NCI-H510A treated with DMSO at 0.1 percent for 48 hours (cell line): ENCODE measurements at regions not wholly inside any gene's neighbourhood (a gene's known extent, or its start where the extent isn't known, plus 50 kb on each side); places are given as distances from the start of the nearest gene placed in this dataset.

Source experiments
- DNase-seq: peaks from one replicate; lab custom pipeline; 2025; lab: John Stamatoyannopoulos, UW

DNA sequence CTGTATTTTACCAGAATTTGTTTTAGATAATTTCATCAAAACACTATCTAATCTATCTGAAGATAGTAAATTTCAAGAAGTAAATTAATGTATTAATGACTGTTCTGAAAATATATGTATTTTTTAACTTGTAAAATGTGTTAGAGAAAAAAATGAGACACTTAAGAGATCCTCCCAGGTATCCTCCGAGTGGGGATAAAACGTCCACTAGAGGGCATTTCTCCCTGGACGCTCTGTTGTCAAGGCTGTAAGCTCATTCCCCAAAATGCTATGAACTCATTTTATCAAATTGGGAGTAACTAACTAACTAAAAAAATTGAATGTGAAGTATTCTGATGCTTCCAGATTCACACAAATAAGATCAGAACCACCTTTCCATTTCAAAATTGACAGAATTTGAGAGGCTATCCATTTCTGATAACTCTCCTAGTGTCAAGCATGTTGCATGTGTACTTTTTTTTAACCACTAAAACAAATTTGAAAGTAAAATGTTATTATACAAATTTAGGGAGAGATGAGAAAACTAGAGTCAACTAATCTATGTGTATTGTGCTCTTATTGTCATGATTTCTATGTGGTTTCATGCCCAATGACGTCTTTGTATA, 337.3 kb upstream of the HS3ST1 start:
- DNase-seq, result peak; percentile 34

DNA sequence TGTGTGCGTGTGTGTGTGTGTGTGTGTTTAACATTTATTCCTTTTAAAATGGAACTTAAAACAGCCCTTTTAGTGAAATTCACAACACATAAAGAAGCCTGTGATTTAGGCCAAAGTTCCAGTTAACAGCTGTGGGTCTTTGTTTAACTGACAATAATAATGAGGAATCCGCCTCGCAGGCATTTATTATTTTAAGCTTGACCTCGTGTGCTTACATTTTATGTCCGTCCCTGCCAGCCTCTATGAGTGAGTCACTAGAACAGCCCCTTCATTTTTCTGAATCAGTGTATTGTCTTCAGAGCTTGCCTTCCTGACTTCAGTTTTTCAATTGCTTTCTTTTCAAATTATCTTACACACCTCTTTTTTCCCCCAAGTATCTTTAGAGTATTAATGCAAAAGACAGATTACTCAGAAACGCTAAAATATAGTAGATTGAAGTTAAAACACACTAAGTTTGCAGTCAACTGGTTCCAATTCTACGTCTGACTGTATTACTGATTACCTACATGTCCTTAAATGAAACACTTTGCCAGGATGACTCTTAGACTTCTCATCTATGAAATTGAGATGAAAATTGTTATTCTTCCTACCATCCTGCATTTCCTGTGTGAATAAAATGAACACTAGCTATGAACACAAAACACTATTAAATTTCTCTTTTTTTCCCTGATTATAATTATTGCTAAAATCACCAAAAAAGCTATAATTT, 319.6 kb upstream of the HS3ST1 start:
- no peak for DNase-seq

DNA sequence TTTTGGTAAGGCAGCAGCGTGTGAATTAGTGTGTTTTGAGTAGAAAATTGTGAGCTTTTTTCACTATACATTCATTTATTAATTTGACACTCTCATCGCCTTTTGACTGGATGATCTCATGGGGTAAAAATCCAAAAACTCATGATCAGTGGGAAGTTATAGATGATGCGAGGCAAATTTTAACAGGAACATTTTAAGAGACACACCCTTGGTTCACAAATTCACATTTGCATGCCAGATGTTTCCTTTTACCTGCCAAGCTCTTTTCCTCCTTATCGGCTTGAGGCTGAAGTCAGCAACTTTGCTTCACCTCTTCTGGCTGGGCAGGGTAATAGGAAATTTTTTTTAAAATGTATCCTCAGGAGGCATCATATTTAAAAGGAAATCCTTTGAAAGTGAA, 318.0 kb upstream of the HS3ST1 start:
- no peak for DNase-seq

DNA sequence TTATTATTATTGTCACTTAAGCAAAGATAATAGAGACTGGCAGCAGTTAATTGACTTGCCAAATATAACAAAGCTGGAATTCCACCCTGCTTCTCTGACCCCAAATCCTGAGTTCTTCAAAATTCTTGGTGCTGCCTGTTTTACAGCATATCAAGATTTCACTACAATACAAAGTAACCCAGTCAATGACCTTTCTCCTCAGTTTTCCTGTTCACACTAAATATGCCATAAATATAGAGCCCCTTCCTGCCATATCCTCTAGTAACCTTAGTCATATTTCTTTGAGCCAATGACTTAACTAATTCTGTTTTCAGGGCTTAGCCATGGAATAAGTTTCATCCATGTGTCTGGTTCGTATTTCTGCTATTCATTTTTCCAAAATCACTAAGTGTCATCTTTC, 315.3 kb upstream of the HS3ST1 start:
- DNase-seq, result no peak

DNA sequence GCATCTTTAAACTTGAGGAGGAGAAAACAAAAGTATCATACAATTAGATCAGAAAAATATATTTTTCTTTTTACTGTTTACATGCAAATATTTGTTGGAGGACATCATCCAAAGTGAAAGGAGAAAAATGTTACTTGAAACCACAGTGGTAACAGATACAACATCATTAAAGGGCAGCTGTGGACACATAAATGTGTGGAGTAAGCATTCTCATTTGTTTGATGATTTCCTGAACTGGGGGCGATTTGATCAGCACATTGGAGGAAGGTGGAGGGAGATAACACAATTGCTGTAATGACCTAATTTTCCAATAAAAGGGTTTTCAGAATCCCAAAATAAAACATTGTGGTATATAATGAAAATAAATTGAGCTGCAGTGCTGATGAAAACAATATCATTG, 314.5 kb upstream of the HS3ST1 start:
- peak; percentile 48 for DNase-seq

DNA sequence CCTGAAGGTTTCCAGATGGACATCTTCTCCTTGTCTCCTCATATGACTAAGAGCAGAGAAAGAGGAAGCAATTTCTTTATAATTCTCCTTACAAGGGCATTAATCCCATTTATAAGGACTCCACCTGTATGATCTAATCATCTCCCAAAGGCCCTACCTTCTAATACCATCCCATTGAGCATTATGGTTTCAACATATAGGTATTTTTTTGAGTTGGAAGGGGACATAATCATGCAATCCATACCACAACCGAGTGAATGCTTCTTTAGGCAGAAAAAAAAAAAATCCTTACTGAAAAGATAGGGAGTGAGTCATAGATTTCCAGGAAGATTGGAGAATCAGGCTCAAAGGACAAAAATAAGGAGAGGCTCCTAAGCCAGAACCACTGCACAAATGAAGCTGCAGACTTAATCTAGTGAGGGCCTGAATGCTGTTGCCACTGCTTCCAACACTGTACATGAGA, 312.5 kb upstream of the HS3ST1 start:
- no peak for DNase-seq

DNA sequence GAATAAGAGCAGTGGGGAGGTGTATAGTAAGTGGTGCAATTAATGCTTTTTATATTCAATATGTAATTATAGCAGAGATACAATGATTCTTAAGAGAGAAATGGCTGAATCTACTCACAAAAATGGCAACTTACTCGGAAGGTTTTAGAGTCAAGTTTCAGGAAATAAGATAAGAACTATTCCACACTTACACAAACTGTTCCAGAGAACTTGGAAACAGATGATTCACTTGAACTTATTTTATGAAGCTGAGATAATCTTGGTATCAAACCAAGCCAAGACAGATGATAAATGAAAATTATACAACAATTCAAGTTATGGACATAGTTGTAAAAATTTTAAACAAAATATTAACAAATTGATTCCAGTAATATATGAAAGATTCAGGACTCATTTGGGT, 311.3 kb upstream of the HS3ST1 start:
- no peak for DNase-seq

DNA sequence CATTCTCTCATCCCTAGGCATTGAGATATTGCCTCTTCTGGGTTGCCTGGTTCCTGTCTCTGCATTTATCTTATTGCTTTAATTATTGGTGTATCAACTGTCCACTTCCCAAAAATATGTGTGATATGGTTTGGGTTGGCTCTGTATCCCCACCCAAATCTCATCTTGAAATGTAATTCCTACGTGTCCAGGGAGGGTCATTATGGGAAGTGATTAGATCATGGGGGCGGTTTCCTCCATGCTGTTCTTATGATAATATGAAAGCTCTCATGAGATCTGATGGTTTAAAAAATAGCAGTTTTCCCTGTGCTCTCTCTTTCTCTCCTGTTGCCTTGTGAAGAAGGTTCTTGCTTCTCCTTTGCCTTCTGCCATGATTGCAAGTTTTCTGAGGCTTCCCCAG, 308.3 kb upstream of the HS3ST1 start:
- no peak for DNase-seq

DNA sequence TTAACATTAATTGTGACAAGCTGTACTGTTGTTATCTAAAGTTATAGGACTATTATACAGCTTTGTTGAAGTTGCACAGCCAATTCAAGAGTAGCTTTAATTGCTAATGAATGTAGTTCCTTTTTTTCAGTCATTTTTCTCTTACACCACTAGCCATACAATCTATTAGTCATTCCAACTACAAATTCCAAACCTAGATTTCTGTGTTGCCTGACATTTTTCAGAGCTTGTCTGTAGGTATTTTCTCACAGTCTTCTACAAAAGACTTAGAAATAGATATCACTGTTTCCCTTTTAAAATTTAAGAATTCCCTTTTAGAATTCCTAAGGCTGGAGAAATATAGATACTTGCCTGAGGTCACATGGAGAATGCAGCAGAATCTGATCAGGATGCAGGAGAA, 307.0 kb upstream of the HS3ST1 start:
- DNase-seq, result no peak

DNA sequence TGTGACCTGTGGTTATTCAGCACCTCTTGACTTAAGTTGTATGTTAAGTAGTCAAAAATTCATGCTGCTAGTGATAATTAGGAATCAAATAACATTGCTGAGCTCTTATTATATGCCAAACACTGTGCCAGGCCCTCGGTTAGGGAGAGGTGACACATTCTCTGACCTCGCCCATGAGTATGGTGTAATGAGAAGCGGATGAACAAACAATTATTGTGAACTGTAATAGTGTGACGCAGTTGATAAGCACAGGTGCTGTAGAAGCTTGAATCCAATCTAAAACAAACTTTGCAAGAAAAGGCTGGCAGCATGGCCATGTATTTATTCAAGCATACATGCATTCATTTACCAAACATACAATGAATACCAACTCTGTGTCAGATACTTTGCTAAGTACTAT, 303.5 kb upstream of the HS3ST1 start:
- peak; percentile 55 for DNase-seq

DNA sequence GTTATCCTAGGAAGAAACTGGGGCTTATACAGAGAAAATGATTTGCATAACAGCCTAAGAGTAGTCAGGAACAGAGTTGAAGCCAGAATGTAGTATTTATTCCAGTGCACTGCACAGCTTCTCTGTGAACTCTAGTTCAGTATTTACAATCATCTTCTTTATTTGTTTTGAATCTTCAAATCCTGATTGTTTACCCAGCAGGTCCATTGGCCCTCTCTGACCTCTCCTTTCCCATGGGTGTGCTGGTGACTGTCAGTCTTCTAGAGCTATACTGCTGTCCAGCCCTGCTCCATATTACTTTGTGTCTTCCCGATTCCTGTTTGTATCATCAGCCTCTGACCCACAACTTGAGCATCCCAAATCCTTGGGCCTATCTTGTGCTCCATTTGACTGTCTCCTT, 301.9 kb upstream of the HS3ST1 start:
- DNase-seq, result peak; percentile 34

DNA sequence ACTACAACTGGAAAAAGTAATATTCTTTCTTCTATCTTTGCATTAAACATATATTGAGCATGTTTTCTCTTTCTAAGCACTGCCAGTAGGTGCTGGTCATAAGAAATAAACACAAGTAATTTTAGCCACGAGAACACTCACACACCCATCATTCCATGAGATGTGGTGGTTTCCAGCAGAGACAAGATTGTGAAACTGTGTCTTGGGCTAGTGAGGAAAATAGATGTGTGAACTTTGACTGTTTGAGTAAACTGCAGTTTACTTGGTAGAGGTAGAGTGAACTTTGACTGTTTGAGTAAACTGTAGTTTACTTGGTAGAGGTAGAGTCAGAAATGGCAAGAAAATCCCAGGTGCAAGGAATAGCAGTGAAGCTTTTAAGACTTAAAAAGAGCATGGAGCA, 300.9 kb upstream of the HS3ST1 start:
- DNase-seq, result no peak

DNA sequence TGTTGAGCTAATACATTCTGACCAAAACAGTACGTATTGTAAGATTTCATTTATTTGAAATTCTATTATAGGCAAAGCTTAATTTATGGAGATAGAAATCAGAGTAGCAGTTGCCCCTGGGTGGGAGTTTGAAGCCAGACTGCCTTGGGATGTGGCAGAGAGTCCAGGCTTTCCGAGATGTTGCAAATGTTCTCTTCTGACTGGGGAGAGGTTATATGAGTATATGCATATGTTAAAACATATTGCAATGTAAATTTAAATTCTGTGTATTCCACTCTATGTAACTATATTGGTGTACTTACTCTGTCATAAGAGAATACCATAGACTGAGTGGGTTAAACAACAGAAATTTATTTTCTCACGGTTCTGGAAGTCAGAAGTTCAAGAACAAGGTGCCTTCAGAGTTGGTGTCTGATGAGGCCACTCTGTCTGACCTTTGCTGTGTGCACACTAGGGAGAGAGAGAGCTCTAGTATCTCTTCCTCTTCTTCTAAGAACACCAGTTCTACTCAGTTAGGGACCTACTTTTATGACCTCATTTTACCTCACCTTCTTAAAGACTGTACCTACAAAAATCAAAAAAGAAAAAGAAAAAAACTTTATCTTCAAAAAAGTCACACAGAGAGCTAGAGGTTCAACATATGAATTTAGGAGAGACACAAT, 299.3 kb upstream of the HS3ST1 start:
- no peak for DNase-seq

DNA sequence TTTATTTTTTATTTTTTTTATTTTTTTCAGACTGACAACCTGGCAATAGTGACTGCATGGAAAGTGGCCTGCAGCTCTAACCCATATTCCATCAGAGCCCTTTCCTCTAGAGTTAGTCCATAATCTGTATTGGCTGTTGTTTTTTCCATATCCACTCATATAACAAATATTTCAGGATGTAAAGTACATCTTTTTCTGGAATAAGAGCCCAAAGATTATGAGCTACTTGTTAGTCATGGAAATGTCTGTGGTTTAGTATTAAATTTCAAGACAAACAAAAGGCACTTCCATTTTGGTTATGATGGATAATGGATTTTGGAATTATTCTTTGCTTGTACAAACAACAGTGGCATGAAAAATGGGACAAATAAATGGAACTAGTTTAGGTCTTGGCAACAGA, 296.0 kb upstream of the HS3ST1 start:
- DNase-seq, result no peak

DNA sequence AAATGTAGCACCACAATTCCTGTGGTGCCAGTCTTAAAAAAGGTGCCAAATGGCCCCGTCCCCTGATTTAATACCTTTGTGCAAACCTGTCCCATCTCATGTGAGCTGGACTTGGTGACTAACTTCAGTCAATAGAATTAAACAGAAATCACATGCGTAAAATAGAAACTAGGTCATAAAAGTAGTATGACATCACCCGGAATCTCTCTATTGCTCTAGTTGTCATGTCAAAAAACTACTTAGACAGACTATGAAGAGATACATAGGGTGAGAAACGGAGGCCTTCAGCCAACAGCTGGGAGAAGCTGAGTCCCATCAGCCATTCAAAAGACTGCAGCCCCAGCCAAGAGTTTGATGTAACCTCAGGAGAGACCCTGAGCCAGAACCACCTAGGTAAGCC, 293.5 kb upstream of the HS3ST1 start:
- DNase-seq, result no peak

DNA sequence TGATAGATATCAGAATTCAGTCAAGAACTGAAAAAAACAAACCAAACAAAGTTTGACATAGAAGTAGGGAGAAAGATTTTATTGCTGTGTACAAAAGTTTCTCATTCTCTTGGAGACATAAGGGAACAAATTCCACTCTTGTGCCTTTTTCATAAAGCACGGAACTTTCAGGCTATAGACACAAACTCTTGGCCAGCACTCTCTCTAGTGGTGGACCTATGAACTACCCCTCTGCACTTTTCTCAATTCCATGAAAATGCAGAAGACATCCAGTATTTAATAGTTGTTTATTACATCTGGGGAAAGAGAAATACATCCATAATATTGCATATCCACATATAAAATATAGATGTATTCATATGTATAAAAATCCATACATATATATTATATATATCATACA, 291.6 kb upstream of the HS3ST1 start:
- DNase-seq, result peak; percentile 27

DNA sequence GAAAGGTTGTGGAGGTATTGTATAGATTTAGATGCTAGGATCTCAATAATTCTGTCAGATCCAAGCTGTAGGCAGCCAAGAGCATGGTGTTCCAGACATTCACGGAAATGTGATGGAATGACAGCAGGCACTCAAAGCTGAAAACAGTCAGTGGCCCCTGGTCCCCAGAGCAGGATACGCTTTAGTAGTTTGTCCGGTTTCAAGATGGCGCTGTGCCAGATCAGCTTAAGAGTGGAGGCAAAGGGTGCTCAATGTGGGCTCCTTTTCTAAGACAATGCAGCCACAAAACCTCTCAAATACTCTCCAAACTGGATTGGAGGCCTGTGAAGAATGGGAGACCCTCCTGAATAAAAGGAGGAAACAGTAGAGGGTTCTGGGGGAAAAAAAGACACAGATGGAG, 291.2 kb upstream of the HS3ST1 start:
- no peak for DNase-seq

DNA sequence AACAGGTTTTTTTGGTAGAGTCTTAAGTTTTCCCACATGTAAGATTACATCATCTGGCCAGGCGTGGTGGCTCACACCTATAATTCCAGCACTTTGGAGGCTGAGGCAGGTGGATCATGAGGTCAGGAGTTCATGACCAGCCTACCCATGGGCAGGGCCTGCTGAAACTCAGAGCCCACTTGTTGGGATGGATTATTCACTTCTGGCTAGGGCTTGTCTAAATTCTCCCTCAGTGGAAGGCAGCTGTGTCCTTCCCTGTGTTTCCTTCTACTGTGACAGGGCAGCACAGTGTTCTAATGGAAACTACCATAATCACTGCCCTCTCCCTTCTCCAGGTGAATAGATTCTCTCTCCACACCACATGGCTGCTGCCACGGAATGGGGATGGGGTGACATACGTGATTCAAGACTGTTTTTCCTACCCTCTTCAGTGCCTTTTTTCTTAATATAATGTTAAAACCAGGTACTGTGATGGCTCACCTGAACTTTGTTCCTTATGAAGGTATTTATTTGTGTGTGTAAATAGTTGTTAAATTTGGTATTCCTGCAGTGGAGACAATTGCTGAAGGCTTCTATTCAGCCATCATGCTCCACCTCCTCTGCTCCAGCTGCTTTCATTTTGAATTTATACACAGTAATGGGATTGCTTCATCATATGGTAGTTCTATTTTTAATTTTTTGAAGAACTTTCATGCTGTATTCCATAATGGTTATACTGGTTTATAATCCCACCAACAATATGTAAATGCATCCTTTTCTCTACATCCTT, 287.2 kb upstream of the HS3ST1 start:
- DNase-seq, result no peak

DNA sequence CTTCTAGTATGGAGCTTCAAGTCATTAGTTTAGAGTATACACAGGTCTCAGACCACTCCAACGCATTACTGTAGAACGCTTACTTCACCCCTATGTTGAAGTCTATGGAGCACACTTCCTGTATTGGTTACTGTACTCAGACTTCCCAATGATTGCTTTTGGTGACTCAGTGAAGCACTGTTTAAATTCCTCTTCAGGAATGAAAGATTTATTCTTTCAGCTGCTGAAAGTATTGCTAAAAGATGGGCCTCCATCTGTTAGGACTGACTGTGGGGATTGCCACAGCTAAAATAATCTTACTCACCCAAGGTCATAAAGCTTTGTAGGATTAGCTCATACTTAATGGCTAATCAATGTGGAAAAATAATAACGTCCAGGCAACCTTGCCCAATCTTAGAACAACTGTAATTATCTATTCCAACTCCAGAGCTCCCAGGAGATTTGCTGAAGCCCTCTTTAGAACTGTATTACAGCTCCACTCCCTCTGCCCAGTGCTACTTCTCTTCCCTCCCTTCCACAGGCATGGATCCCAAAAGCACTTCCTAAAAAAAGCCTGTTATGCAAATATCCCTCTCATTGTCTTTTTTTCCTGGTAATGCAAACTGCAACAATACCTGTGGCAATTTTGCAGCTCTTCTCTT, 281.9 kb upstream of the HS3ST1 start:
- DNase-seq, result no peak

DNA sequence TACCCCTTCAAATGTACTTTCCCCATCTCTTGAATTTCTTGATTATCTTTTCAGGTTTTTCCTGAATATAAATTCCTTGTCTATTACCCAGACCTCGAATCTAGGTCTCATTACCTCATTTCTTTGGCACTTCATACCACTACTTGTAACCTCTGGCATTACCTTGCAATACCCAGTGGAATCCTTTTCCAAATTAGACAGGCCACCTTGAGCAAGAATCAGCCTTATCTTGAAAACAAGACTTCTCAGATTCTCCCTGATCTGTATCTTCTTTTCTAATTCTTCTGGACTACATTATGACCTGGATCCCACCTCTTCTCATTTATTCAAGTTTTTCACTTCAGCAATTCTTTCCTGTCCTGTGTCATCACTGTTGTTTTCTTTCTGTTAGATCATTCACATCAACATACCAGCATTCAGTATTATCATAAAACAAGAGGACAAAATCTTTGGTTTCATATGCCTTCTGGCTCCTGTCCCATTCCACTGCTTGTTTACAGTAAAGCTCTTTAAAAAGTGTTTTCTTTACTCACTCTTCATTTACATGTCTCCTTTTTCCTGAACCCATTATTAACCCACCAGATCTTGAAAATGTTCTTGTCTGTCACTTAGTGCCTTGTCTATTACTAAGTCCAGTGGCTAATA, 275.6 kb upstream of the HS3ST1 start:
- DNase-seq, result no peak

DNA sequence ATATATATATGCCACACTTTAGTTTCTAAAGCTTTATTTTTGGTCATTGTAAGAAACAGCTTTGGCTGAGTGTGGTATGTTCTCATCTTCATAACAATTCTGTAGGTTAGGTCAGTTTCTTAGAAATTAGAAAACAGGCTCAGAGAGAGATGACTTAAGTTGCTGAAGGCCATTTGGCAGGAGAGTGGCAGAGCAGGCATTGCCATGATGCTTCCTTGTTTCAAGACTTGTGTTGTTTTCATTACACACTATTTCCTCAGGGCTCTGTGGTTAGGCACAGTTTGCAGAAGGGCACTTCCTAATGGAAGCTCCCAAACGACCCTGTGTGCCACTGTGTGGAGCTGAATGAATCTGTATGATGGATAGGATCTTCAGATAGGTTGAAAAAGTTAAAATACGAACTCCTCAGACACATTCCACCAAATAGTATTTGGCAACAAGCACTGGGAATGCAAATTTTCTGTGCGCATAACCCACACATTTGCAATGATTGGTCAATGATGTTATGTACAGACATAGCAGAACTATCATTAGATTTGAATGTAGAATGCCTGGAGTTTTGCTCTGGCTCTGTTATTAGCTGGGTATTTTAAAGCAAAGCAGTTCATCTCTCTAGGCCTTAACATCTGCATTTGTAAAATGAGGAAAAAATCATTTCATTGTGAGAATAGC, 274.3 kb upstream of the HS3ST1 start:
- no peak for DNase-seq
